ENCODE measurements at regions not wholly inside any gene's neighbourhood (a gene's known extent, or its start where the extent isn't known, plus 50 kb on each side); places are given as distances from the start of the nearest gene placed in this dataset.

- DNase-seq: no peak
These were observed 318.0 kb upstream of the GBE1 start for GRCh38 chr3:82079335-82079890.

- no peak for DNase-seq
These were observed 316.8 kb upstream of the GBE1 start for GRCh38 chr3:82078246-82078645.

- DNase-seq: no peak
These were observed 306.0 kb upstream of the GBE1 start for GRCh38 chr3:82067420-82067819.

- DNase-seq: no peak
These were observed 297.4 kb upstream of the GBE1 start for GRCh38 chr3:82058809-82059208.

GRCh38 chr3:82055792-82056191 lies 294.3 kb upstream of the GBE1 start:
- DNase-seq: no peak

GRCh38 chr3:82054849-82055248 lies 293.4 kb upstream of the GBE1 start:
- no peak for DNase-seq

- no peak for DNase-seq
These were observed 291.8 kb upstream of the GBE1 start for GRCh38 chr3:82053236-82053635.

GRCh38 chr3:82050382-82050781 lies 288.9 kb upstream of the GBE1 start:
- no peak for DNase-seq

- no peak for DNase-seq
These were observed 287.3 kb upstream of the GBE1 start for GRCh38 chr3:82048711-82049110.

GRCh38 chr3:82044930-82045705 lies 283.7 kb upstream of the GBE1 start:
- no peak for DNase-seq

- no peak for DNase-seq
These were observed 277.1 kb upstream of the GBE1 start for GRCh38 chr3:82038556-82038955.

- DNase-seq: peak in 1 of 2 experiments; percentile 2
These were observed 271.7 kb upstream of the GBE1 start for GRCh38 chr3:82033186-82033585.

GRCh38 chr3:82031596-82031995 lies 270.2 kb upstream of the GBE1 start:
- DNase-seq: no peak

- DNase-seq: peak; percentile 23 to 48
These were observed 269.5 kb upstream of the GBE1 start for GRCh38 chr3:82030916-82031315.

GRCh38 chr3:82022836-82023235 lies 261.4 kb upstream of the GBE1 start:
- no peak for DNase-seq

GRCh38 chr3:82020282-82020681 lies 258.8 kb upstream of the GBE1 start:
- no peak for DNase-seq

GRCh38 chr3:82015241-82015640 lies 253.8 kb upstream of the GBE1 start:
- DNase-seq: no peak

GRCh38 chr3:82012775-82013174 lies 251.3 kb upstream of the GBE1 start:
- DNase-seq: no peak

- no peak for DNase-seq
These were observed 249.9 kb upstream of the GBE1 start for GRCh38 chr3:82011336-82011735.

- DNase-seq: no peak
These were observed 243.8 kb upstream of the GBE1 start for GRCh38 chr3:82005266-82005665.

- no peak for DNase-seq
These were observed 242.8 kb upstream of the GBE1 start for GRCh38 chr3:82004266-82004665.

GRCh38 chr3:82002986-82003642 lies 241.7 kb upstream of the GBE1 start:
- no peak for DNase-seq

- DNase-seq: no peak
These were observed 241.0 kb upstream of the GBE1 start for GRCh38 chr3:82002491-82002890.

- peak in 1 of 2 experiments; percentile 4 for DNase-seq
These were observed 240.0 kb upstream of the GBE1 start for GRCh38 chr3:82001276-82001923.

All from NCI-H526 (cell line).